Hippocampal formation (tissue), 2 donors: ENCODE measurements at regions not wholly inside any gene's neighbourhood (a gene's known extent, or its start where the extent isn't known, plus 50 kb on each side); places are given as distances from the start of the nearest gene placed in this dataset.

Experiments used
- DNase-seq, 2 donors: peaks; one replicate each; lab custom pipeline; 2025; lab: John Stamatoyannopoulos, UW

DNA sequence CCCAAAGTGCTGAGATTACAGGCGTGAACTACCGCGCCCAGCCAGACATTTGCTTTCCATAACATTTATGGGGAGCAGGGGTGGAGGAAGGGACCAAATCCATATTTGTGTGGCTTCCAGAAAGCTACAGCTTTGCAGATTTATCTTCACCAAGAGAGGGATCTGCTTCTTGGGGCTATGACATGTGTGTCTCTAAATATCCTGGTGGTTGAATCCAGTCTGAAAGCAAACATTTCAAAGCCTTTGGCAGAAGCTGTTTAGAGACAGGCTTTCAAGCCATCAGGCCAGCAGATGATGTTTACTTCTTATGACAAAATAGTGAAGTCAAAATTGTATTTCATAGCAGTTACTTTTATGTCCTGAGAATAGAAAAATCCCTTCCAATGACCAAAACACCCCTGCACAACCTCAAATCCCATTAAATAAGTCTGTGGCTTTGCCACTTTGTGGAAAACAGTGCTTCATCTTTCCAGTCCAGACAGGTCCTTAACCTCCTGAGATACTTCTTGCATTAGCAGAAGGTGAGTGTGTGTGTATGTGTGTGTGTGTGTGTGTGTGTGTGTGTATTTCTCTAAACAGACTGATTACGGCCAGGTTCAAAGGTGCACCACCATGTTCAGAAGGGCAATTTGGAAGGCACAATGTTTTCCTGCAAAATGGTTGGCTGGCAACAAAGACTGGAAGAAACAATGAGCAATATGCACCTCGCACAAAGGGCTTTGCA is 191.4 kb upstream of the LRIG1 start:
- no peak for DNase-seq

DNA sequence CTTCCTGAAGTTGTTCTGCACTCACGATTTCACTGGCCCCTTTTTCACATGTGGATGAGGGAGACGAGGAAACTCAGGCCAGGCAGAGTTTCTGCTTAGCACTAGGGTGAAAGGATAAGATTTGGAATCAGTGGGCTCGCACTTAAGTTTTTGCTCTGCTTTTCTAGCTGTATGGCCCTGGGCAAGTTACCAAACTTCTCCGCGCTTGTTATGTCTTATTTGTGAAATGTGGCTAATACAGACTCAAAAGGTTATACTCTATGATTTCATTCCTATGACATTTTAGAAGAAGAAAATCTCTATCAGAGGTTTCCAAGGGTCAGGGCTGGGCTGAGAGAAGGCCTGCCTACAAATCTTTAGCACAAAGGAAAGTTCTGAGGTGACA is 191.9 kb upstream of the LRIG1 start:
- DNase-seq, result no peak

DNA sequence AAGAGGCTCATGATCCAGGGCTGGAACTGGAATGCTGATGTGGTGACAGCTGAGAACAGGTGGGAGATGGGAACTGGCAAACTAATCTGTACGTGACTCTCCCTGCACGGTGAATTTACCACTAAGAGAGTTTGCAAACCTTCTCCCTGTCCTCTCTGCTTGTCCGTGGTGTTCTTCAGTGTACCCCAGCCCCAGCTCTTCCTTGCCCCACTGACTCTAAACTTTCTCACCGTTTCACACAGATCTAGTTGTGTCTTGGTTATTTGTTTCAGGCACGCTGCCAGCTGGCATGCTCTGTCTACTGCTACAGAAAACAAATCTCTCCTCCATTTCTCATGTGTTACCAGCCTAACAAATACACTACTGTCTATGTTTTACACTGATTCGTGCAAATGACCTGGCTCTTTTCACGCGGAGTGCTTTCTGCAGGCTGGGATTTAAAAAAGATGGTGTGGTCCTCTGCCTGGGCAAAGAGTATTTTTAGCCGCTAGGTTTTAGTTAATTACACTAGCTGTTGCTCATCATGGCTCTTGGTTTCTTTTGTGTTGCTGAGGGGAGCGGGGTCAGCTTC is 192.7 kb upstream of the LRIG1 start:
- DNase-seq, result peak in 1 of 2 donors; percentile 16

DNA sequence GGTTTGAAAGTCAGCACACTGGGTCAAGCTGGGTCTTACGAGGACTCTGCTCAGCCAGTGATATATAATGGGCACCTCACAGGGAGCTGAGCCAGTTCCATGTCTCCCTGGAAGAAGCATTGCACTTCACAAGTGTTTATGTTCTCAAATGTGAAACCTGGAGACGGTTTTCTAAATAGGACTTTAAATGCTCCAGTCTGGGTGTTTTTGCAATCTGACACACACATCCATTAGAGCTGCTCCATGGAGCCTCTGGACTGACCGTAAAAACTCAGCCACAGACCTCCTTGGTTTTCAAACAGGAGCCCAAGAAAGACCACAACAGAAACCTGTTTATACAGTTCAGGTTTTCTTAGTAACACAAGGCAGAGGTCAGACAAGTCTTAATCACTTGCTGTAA is 201.3 kb upstream of the LRIG1 start:
- DNase-seq, result no peak

DNA sequence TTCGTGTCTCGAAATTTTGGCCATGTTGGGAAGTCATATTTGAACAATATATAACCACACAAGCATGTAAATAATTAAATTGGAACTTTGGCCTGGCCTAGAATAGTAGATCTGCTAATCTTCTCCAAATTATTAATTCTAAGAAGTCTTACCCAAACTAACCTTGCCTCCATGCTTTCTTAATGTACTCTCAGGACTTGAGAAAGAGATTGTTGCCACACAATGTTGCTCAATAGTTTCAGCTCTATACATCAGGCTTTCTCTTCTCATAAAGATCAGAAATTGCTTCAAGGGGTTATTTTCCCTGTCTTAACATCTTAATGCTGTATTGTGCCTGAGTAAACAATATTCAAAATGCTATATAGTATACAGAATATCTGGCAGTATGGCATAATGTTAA is 202.7 kb upstream of the LRIG1 start:
- no peak for DNase-seq

DNA sequence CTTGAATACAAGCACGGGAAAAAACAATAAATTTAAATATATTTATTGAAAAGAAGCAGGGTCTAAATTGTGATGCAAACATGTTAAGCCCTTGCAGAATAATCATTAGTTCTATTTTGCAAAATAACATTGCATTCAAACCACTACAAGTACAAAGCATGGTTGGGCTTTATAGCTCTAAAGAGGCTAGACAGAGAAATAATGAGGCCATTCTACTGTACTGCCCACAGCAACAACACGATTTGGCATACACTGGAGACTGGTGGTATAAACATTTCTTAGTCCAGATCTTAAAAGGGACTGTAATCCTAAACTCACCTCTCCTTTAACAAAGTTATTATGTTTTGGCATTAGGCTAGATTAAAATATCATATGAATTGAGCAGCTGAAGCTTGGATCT is 204.3 kb upstream of the LRIG1 start:
- no peak for DNase-seq

DNA sequence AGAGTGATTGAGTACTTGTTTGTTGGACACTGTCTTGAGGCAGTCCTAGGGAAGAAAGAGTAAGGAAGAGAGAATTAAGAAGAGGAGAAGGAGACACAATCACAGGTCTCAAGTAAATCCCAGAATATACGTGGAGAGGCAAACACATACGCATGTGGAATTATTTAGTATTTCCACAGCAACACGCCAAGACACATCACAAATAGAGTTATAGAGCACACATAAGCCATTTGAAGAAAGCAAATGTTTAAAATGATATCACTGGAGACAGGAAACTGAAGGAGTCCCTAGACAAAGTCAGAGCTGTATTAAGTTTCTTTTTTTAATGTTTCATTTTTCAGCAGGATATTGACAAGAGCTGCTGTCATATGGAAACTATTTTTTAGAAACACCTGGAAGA is 206.1 kb upstream of the LRIG1 start:
- no peak for DNase-seq

DNA sequence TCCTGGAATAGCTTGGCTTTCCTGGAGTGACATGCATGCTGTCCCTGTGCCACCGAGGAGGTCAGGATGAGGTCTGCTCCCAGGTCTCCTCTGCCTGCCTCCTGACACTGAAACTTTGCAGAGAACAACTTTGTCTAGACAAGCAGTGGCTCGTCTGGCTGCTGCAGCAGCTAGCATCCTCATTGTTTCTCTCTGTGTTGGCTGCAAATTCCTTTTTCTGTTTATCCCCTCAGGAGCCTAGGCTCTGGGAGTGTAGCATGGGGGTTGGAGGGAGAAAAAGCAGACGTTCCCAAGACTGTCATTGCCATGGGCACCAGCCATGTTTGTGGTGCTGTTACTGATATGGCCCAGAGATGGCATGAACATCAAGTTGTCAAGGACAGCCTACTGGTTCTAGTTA is 208.7 kb upstream of the LRIG1 start:
- DNase-seq, result no peak

DNA sequence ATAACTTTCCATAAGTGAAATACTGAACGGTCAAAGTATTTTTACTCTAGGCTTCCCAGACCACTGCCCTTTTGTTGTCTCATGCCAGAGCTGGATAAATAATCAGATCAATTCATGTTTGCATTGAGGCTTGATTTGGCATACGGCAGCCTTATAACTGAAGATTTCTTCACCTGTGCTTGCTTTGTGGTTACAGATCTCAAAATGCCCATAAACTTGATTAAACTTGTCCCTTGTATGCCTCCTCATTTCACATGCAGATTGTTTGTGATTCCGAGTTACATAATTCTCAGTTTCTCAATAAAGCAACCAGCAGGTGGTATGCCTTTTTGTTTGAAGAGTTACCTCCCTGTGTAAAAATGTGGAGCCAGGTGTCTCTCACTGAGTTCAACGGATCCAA is 211.4 kb upstream of the LRIG1 start:
- no peak for DNase-seq

DNA sequence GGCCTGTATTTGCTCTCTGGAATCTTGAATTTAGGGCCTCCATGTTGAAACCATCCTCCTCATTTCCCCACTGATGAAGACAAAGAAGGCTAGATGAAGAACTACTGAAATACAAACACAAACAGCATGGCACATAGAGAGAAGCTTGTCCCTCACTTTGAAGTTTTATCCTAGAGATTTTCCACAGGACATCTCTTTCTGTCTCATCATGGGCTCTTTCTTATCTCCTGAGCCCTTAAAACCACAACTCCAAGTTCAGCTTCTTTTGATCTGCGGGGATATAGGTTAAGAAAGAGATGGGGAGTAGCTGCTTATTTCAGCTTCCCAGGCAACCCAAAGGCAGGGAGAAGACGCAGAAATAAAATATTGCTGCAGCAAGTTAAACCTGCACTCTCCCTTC is 213.1 kb upstream of the LRIG1 start:
- DNase-seq, result no peak

DNA sequence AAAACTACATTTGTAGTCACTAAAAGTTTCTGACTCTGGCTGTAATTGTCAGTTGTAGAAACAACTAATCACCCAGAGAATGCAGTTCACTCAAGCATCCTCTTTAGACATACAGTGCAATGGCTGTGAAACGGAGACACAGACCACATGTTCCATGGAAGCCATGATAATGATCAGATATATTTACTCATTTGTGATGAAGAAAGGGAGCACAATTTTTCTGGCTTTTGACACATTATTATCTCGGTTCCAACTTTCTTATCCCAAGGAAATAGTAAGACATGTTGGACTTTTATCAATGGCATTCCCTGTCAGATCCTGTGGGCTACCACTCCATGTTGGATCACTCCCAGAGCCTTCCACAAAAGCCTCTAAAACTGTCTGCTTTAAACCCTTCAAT is 215.0 kb upstream of the LRIG1 start:
- no peak for DNase-seq

DNA sequence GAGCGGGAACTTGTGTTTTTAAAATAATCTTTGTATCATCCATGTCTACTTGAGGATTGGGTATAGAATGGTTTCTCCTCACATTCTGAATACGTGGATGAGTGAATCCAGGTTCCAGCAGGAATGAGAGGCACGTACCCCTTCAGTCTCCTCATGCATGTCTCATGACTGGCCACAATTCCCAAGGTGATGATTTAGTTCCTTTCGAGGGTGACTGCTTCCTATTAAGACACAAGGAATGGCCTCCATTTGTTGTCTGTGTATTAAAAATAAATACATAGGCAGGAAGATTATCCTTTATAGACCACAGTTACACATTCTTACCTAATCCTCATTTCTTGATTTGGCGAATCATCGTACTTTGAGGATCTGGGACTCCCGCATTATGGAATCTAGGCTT is 217.0 kb upstream of the LRIG1 start:
- no peak for DNase-seq

DNA sequence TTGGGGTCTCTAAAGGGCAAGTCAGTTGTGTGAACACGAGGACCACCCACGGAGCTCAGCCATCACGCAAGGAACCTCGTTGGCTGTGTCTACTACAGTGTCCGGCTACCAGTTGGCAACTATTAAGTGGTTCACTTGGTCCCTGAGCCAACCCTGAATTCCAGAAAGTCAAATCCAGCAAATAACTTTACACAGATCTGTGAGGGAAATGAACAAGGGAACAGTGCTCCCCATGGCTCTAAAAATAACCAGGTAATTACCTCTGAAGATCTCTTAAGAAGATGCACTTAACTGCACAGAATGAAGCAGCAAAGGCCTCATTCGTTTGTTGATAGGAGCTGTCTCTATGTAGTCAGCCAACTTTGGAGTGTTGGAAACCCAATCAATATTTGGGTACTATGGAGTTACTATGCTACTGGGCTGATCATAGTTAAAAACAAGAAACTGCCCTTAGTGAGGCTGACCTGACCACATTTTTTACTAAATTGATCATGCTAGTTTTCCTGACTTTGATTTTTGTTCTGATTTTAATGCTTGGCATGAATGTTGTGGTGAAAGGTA is 219.1 kb upstream of the LRIG1 start:
- DNase-seq, result no peak

DNA sequence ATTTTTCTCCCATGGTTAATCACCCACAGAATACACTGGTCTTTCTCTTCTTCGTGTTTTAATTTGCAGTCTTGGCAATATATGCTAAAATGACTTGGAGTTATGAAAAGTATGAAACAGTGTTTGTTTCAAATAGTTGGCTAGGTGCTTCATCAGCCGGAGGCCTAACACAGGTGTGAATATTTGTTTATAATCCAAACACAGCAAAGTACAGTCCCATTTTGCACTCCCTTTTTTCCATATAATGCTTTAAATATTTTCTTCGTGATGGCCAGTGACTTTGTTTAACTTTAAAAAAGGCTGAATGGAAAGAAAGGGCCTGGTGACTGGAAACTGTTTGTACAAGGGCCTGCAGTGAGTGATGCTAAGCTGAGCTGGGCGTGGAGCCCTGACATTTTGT is 219.7 kb upstream of the LRIG1 start:
- DNase-seq, result no peak

DNA sequence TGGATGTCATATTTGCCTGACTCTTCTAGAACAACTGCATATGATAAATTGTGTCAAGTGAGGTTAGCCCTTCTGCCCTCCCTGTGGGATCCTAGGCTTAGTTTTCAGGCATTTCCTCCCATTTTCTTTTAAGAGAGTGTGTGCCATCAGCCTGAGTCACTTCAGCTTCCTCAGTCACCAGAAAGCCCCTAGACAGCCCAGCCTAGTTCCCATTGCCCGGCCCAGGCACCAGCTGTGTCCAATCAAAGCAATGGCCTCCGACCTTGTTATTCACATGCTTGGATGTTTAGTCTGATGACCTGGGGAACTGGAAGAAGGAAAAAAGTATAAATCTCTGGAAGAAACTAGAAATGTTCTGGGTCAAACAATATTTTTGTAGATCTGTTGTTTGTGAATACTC is 221.9 kb upstream of the LRIG1 start:
- no peak for DNase-seq

DNA sequence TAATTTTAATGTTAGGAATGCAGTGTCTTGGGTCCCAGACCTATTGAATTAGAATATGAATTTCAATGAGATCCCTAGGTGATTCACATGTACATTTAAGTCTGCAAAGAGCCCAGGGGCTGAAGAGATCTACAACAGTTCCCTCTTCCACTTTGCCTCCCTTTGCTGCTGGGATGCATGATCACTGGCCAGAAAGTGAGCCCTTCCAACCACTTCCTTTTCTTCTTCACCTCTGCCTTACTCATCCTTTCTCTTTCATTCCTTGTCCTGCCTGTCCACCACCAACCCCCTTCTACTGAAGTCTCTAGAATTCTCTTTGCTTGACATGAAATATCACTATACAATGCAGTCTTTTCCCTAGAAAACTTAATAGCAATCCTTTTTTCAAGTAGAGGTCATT is 222.4 kb upstream of the LRIG1 start:
- no peak for DNase-seq

DNA sequence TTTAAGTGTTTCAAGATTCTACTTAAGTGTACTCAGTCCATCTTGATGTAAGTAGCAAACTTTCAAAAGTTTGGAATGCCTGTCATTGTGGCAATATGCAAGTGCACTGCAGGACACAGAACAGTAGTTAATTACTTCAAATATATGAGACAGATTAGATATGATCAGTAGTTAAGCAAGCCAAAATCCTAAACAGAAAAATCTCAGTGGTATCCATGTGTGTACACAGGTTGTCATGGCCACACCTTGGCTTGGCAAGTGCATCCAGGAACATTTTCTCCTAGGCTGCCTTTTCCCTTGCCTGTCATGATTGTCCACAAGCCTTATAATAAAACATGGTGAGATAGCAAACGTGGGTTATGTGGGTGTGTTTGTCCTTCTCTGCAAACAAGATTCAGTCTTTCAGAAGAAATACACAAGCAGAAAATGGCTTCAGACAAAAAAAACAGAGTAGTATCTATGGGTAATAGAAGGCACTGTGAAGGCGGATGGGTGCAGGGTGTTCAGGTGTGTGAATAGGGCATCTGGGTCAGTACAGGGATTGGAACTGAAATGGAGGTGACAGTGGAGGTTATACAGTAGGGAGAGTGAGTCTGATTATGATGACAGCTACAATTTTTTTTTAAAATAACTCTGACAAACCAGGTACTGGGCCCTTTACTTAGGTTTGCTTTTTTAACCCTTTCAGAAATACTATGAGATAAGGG is 229.0 kb upstream of the LRIG1 start:
- DNase-seq, result no peak

DNA sequence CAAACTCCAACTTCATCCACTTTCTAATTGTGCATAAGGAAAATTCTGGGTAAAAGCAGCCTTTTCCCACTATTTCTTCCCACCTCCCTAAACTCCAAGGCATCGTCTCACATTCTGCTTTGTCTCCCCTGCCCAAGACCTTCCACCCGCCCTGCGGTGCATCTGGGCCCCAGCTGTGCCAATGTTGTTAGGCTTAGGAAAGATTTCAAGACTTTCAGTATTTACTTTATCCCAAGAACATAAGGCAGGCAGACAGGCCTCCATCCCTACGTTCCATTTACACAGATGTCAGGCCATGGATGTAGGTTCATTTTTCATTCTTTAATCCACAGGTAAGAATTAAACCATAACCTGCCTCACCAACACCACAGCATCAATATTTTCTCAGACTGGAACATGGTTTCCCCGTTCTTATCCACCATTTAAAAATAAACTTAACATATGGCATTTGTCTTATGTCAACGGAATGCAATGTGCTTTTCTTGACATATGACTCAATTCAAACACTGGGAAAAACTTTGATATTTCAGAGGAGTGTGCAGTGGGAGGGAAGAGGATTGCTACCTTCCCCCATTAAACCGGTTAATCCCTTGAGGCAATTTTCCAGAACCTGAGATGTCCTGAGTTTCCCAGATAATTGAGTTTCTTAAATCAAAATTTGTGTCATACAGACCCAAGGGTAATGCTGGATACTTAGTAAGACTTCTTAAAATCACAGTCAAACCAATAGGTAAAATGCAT is 238.0 kb upstream of the LRIG1 start:
- no peak for DNase-seq

DNA sequence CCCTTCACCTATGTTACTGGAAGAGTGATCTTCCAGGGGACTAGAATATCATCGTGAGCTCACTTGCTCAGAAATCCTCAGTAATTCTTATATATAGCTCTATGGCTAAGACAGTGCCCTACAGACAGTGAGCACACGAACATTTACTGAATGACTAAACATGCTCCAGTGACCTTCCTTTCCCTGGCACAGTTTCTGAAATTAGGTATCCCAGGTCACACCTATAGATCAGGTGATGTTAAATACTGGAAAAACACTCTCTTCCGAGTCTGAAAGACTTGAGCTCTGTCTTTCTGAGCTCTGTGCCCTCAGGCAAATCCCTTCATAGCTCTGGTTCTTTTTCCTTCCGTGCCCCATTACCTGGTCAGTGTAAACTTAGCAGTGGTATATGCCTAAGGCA is 239.4 kb upstream of the LRIG1 start:
- DNase-seq, result no peak

DNA sequence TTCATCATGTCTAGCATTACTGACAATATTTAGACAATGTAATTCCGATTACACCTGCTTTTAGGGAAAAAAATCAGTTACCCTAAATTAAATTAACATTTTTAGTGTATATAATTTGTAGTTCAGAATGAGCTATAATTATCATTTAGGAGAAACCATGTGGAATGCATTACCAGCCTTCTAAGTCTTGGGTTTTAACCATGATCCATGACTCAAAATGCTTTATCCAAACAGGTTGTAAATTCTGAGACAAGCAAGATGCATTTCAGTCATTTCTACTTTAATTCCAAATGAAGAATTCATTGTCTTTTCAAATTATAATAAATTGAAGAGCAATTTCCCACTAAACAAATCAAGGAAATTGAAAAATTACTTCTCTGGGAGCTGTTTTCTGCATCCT is 243.7 kb upstream of the LRIG1 start:
- no peak for DNase-seq

DNA sequence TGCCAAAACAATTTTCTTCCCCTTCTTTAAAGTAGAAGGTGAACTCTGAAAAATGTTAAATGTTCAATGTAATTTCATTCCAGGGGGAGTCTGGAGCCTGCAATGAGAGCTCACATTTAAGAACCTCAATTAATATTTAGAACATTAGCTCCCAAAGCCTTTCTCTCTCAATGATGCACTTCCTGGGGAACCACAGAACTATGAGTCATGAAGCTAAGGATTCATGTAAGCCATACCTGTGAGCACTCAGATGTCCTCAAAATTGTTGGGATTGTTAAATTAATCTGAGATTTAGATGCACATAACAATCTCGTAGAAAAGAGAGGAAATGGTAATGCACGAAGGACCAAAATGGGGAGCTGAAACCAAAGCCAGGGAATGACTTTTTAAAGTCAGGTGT is 244.2 kb upstream of the LRIG1 start:
- DNase-seq, result no peak

DNA sequence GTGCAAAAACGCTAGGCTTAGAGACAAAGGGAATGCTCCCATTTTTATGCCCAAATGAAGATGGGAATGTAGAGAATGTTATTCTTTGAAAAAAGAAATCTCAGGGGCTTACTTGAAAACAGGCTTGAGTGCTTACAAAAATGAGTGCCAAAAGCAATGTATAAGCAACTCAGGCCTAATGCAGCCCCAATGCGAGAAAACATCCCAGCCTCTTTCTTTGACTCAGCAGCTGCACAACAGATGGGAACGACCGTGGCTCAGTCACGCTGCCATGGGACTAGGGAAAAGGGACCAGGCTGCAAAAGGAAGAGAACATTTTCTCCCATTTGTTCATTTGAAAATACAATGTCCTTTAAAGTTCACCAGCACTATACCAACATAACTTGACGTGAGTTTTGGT is 246.4 kb upstream of the LRIG1 start:
- no peak for DNase-seq

DNA sequence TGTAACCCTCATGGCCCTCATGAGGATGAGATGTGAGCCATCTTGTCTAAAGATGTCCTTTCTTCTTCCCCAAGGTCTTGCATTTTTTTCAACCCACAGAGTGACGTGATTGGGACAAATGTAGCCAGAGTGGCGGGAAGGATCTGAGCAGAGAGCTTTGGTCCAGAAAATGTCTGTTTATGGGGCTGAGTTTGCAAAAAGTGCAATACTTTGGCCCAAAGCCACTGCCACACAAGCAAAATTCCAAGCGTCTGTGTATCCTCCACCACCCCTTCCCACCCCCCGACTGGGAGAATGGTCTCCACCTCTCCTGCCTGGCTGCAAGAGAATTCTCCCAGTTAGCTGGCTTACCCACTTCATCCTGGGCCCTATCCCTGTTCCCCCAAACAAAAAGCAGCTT is 246.9 kb upstream of the LRIG1 start:
- DNase-seq, result no peak
